ENCODE measurements at regions not wholly inside any gene's neighbourhood (a gene's known extent, or its start where the extent isn't known, plus 50 kb on each side); places are given as distances from the start of the nearest gene placed in this dataset.

GRCh38 chr5:4424895-4425294, 715.2 kb upstream of the ADAMTS16 start:
- no peak for DNase-seq (ENCODE audit: low read depth in 1 of 2, low spot score in 1 of 2)
- no peak for TF ChIP-seq GABPA (IDR thresholded peaks at IDR 0.05; ENCODE audit: low read depth)
- no peak for TF ChIP-seq SPI1 (IDR thresholded peaks at IDR 0.05; ENCODE audit: borderline replicate concordance, low read depth)
- TF ChIP-seq POLR2AphosphoS5 (IDR thresholded peaks at IDR 0.05; ENCODE audit: low read depth), result no peak
- no peak for TF ChIP-seq CTCF (IDR thresholded peaks at IDR 0.05; ENCODE audit: insufficient read depth, low read length)
- no peak for TF ChIP-seq REST (IDR thresholded peaks at IDR 0.05; ENCODE audit: insufficient replicate concordance, low read depth)

GRCh38 chr5:4440536-4440935, 699.6 kb upstream of the ADAMTS16 start:
- H3K27ac ChIP-seq (replicated peaks), result no peak overlapping the region
- no peak overlapping the region for H3K4me3 ChIP-seq (replicated peaks; ENCODE audit: insufficient read depth, low read length)
- DNase-seq (ENCODE audit: low read depth in 1 of 2, low spot score in 1 of 2), result no peak
- no peaks in the 10 kb centered on the region for H3K27me3 ChIP-seq (ENCODE audit: insufficient read depth, poor library complexity, severe bottlenecking)
- TF ChIP-seq SPI1 (IDR thresholded peaks at IDR 0.05; ENCODE audit: borderline replicate concordance, low read depth), result no peak
- TF ChIP-seq REST (IDR thresholded peaks at IDR 0.05; ENCODE audit: insufficient replicate concordance, low read depth), result no peak
- TF ChIP-seq POLR2AphosphoS5 (IDR thresholded peaks at IDR 0.05; ENCODE audit: low read depth), result no peak
- TF ChIP-seq GABPA (IDR thresholded peaks at IDR 0.05; ENCODE audit: low read depth), result no peak
- TF ChIP-seq CTCF (IDR thresholded peaks at IDR 0.05; ENCODE audit: insufficient read depth, low read length), result no peak

More at GRCh38 chr5:4424895-4425294, 715.2 kb upstream of the ADAMTS16 start:
- H3K27me3 ChIP-seq (ENCODE audit: insufficient read depth, poor library complexity, severe bottlenecking), result no peaks in the 10 kb centered on the region
- H3K27ac ChIP-seq (replicated peaks), result no peak overlapping the region
- no peak overlapping the region for H3K4me3 ChIP-seq (replicated peaks; ENCODE audit: insufficient read depth, low read length)

- DNase-seq (ENCODE audit: low read depth in 1 of 2, low spot score in 1 of 2), result no peak
- H3K27me3 ChIP-seq (ENCODE audit: insufficient read depth, poor library complexity, severe bottlenecking), result no peaks in the 10 kb centered on the region
- no peak overlapping the region for H3K27ac ChIP-seq (replicated peaks)
- H3K4me3 ChIP-seq (replicated peaks; ENCODE audit: insufficient read depth, low read length), result no peak overlapping the region
- TF ChIP-seq POLR2AphosphoS5 (IDR thresholded peaks at IDR 0.05; ENCODE audit: low read depth) (no peak), REST (IDR thresholded peaks at IDR 0.05; ENCODE audit: insufficient replicate concordance, low read depth) (no peak), CTCF (IDR thresholded peaks at IDR 0.05; ENCODE audit: insufficient read depth, low read length) (no peak), SPI1 (IDR thresholded peaks at IDR 0.05; ENCODE audit: borderline replicate concordance, low read depth) (no peak), GABPA (IDR thresholded peaks at IDR 0.05; ENCODE audit: low read depth) (no peak)
Observed at GRCh38 chr5:4442221-4442620, 697.9 kb upstream of the ADAMTS16 start.
